ENCODE measurements at regions not wholly inside any gene's neighbourhood (a gene's known extent, or its start where the extent isn't known, plus 50 kb on each side); places are given as distances from the start of the nearest gene placed in this dataset.

DNA sequence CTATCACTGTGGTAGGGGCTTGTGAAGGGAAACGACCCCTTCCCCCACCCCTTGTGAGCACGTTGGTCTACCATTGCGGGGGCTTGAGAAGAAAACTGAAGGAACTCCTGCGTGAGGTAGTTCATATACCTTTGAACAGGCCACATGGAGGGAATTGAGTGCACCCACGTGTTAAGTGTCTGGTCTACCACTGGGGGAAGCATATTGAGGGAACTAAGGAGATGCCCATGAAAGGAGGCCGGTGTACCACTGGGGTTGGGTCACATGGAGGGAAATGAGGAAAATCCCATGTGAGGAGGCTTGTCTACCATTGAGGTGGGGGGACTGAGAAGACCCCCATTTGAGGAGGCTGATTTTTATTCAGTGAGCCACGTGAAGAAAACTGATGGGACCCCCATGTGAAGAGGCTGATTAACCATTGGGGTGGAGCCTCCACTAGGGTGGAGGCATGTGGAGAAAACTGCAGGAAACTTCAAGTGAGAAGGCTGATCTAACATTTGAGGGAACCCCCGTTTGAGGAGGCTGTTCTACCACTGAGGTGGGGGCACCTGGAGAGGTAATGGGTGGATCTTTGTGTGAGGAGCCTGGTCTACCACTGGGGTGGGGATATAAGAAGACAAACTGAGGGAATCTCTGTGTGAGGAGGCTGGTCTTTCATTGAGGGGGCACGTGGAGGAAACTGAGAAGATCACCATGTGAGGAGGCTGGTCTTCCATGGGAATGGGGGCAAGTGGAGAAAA is 163.2 kb downstream of the FBLN2 start:
- DNase-seq (ENCODE audit: low spot score in 2 of 2) (peak in 1 of 2 donors; percentile 7), ATAC-seq (replicated peaks; ENCODE audit: extremely low read depth, poor library complexity, severe bottlenecking) (no peak)
- Mint-ChIP-seq H3K4me3 (no peak overlapping the region), H3K9me3 (peaks cover 21% of the 10 kb centered on the region), H3K36me3 (ENCODE audit: insufficient read depth) (peaks cover 5% of the 10 kb centered on the region), H3K4me1 (no peaks in the 10 kb centered on the region), H3K27ac (ENCODE audit: low read depth) (no peak overlapping the region), H3K27me3 (peaks cover 72% of the 10 kb centered on the region)

DNA sequence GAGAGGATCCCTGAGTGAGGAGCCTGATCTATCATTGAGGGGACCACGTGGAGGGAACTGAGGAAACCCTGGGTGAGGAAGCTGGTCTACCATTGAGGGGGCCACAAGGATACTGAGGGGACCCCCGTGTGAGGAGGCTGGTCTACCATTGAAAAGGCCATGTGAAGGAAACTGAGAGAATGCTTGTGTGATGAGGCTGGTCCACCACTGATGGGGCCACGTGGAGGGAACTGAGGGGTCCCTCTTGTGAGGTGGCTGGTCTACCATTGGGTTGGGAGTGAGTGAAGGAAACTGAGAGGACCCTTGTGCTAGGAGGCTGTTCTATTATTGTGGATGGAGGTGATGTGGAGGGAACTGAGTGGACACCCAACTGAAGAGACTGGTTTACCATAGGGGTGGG is 161.3 kb downstream of the FBLN2 start:
- peaks cover 5% of the 10 kb centered on the region for H3K36me3 Mint-ChIP-seq (ENCODE audit: insufficient read depth)
- peak in 1 of 2 donors; percentile 4 for DNase-seq (ENCODE audit: low spot score in 2 of 2)
- H3K9me3 Mint-ChIP-seq, result peaks cover 21% of the 10 kb centered on the region
- no peaks in the 10 kb centered on the region for H3K4me1 Mint-ChIP-seq
- peaks cover 91% of the 10 kb centered on the region for H3K27me3 Mint-ChIP-seq
- ATAC-seq (replicated peaks; ENCODE audit: extremely low read depth, poor library complexity, severe bottlenecking), result no peak
- H3K4me3 Mint-ChIP-seq, result no peak overlapping the region
- H3K27ac Mint-ChIP-seq (ENCODE audit: low read depth), result no peak overlapping the region

DNA sequence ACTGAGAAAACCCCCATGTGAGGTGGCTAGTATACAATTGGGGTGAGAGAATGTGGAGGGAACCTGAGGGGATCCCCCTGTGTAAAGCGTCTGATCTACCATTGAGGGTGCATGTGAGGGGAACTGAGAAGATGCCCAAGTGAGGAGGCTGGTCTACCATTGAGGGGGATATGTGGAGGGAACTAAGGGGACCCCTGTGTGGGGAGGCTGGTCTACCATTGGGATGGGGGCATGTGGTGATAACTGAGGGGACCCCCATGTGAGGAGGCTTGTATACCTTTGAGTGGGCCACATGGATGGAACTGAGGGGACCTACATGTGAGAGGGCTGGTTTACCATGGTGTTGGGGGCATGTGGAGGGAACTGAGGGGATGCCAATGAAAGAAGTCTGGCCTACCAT is 160.8 kb downstream of the FBLN2 start:
- ATAC-seq (replicated peaks; ENCODE audit: extremely low read depth, poor library complexity, severe bottlenecking), result no peak
- H3K27ac Mint-ChIP-seq (ENCODE audit: low read depth), result no peak overlapping the region

DNA sequence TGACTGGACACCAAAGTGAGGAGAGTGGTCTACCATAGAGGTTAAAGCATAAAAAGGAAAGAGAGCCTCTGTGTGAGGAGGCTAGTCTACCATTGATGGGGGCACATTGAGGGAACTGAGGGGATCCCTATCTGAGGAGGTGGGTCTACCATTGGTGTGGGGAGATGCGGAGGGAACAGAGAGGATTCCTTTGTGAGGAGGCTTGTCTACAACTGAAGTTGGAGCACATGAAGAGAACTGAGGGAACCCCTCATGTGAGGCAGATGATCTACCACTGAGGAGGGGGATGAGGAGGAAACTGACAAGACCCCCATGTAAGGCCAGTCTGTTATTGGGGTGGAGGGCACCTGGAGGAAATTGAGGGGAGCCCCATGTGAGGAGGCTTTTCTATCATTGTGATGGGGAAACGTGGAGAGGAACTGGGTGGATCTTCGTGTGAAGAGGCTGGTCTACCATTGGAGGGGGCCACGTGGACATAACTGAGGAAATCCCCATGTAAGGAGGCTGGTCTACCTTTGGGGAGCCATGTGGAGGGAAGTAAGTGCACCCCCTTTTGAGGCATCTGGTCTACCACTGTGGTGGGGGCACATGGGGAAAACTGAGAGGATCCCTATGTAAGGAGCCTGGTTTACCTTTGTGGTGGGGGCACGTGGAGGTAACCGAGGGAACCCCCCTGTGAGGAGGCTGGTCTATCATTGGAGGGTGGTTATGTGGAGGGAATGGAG is 160.1 kb downstream of the FBLN2 start:
- ATAC-seq (replicated peaks; ENCODE audit: extremely low read depth, poor library complexity, severe bottlenecking), result no peak

More for the DNA sequence above, 160.8 kb downstream of the FBLN2 start:
- Mint-ChIP-seq H3K4me1 (no peaks in the 10 kb centered on the region), H3K9me3 (peaks cover 20% of the 10 kb centered on the region), H3K4me3 (no peak overlapping the region), H3K36me3 (ENCODE audit: insufficient read depth) (peaks cover 5% of the 10 kb centered on the region), H3K27me3 (peaks cover 96% of the 10 kb centered on the region)
- peak; percentile 4 for DNase-seq (ENCODE audit: low spot score in 2 of 2)

DNA sequence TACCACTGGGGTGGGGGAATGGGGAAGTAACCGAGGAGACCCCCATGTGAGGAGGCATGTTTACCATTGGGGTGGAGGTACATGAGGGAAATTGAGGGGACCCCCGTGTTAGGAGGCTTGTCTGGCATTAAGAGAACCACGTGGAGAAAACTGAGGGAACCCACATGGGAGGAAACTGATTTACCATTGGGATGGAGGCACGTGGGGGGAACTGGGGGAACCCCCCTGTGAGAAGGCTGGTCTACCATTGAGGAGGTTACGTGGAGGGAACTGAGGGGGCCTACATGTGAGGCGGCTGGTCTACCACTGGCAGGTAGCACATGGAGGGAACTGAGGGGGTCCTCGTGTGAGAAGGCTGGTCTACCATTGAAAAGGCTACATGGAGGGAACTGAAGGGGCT is 159.4 kb downstream of the FBLN2 start:
- peak; percentile 2 to 7 for DNase-seq (ENCODE audit: low spot score in 2 of 2)
- no peak for ATAC-seq (replicated peaks; ENCODE audit: extremely low read depth, poor library complexity, severe bottlenecking)
- peaks cover 100% of the 10 kb centered on the region for H3K27me3 Mint-ChIP-seq
- H3K9me3 Mint-ChIP-seq, result peaks cover 6% of the 10 kb centered on the region
- H3K27ac Mint-ChIP-seq (ENCODE audit: low read depth), result no peak overlapping the region
- H3K4me3 Mint-ChIP-seq, result no peak overlapping the region
- H3K4me1 Mint-ChIP-seq, result no peaks in the 10 kb centered on the region
- peaks cover 4% of the 10 kb centered on the region for H3K36me3 Mint-ChIP-seq (ENCODE audit: insufficient read depth)

More for the DNA sequence above, 160.1 kb downstream of the FBLN2 start:
- Mint-ChIP-seq H3K9me3 (peaks cover 14% of the 10 kb centered on the region), H3K36me3 (ENCODE audit: insufficient read depth) (peaks cover 5% of the 10 kb centered on the region), H3K4me3 (no peak overlapping the region), H3K27ac (ENCODE audit: low read depth) (no peak overlapping the region), H3K4me1 (no peaks in the 10 kb centered on the region), H3K27me3 (peaks cover 100% of the 10 kb centered on the region)
- peak in 1 of 2 donors; percentile 6 for DNase-seq (ENCODE audit: low spot score in 2 of 2)

DNA sequence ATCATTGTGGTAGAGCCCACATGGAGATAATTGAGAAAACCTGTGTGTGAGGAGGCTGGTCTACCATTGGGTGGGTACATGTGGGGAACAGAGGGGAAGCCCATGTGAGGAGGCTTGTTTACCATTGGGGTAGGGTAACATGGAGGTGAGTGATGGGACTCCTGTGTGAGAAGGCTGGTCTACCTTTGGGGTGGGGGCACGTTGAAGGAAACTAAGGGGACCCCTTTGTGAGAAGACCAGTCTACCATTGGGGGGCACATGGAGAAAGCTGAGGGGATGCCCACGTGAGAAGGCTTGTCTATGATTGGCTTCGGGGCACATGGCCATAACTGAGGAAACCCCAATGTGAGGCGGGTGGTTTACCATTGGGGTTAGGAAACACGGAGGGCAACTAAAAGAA is 158.5 kb downstream of the FBLN2 start:
- peaks cover 100% of the 10 kb centered on the region for H3K27me3 Mint-ChIP-seq
- H3K9me3 Mint-ChIP-seq, result peaks cover 10% of the 10 kb centered on the region
- no peaks in the 10 kb centered on the region for H3K4me1 Mint-ChIP-seq
- H3K36me3 Mint-ChIP-seq (ENCODE audit: insufficient read depth), result peaks cover 4% of the 10 kb centered on the region
- H3K4me3 Mint-ChIP-seq, result no peak overlapping the region
- peak; percentile 5 to 11 for DNase-seq (ENCODE audit: low spot score in 2 of 2)
- no peak overlapping the region for H3K27ac Mint-ChIP-seq (ENCODE audit: low read depth)
- ATAC-seq (replicated peaks; ENCODE audit: extremely low read depth, poor library complexity, severe bottlenecking), result no peak

DNA sequence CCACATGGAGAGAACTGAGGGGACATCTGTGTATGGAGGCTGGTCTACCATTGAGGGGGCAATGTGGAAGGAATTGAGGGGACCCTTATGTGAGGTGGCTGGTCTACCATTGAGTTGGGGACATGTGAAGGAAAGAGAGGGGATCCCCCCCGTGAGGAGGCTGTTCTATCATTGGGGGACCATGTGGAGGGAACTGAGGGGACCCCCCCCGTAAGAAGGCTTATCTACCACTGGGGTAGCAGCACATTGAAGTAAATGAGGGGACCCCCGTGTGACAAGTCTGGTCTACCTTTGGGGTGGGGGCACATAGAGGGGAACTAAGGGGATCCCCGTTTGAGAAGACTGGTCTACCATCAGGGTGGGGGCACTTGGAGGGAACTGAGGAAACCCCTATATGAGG is 158.0 kb downstream of the FBLN2 start:
- peaks cover 100% of the 10 kb centered on the region for H3K27me3 Mint-ChIP-seq

DNA sequence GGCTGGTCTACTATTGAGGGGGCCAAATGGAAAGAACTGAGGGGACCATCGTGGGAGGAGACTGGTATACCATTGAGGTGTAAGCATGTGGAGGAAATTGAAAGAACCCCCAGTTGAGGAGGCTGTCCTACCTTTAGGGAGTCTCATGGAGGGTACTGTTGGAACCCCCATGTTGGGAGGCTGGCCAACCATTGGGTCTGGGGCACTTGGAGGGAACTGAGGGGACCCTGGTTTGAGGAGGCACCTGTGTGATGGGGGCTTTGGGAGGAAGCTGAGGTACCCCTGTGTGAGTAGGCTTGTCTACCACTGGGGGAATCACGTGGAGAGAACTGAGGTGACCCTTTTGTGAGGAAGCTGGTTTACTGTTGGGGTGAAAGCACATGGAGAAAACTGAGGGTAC is 157.5 kb downstream of the FBLN2 start:
- no peak overlapping the region for H3K27ac Mint-ChIP-seq (ENCODE audit: low read depth)
- no peak overlapping the region for H3K4me3 Mint-ChIP-seq
- H3K9me3 Mint-ChIP-seq, result peaks cover 10% of the 10 kb centered on the region
- no peaks in the 10 kb centered on the region for H3K4me1 Mint-ChIP-seq
- H3K27me3 Mint-ChIP-seq, result peaks cover 100% of the 10 kb centered on the region
- ATAC-seq (replicated peaks; ENCODE audit: extremely low read depth, poor library complexity, severe bottlenecking), result no peak
- H3K36me3 Mint-ChIP-seq (ENCODE audit: insufficient read depth), result peaks cover 2% of the 10 kb centered on the region
- DNase-seq (ENCODE audit: low spot score in 2 of 2), result peak in 1 of 2 donors; percentile 3

More for the DNA sequence above, 158.0 kb downstream of the FBLN2 start:
- Mint-ChIP-seq H3K4me1 (no peaks in the 10 kb centered on the region), H3K36me3 (ENCODE audit: insufficient read depth) (peaks cover 4% of the 10 kb centered on the region), H3K4me3 (no peak overlapping the region), H3K9me3 (peaks cover 10% of the 10 kb centered on the region), H3K27ac (ENCODE audit: low read depth) (no peak overlapping the region)
- ATAC-seq (replicated peaks; ENCODE audit: extremely low read depth, poor library complexity, severe bottlenecking) (no peak), DNase-seq (ENCODE audit: low spot score in 2 of 2) (peak in 1 of 2 donors; percentile 3)

DNA sequence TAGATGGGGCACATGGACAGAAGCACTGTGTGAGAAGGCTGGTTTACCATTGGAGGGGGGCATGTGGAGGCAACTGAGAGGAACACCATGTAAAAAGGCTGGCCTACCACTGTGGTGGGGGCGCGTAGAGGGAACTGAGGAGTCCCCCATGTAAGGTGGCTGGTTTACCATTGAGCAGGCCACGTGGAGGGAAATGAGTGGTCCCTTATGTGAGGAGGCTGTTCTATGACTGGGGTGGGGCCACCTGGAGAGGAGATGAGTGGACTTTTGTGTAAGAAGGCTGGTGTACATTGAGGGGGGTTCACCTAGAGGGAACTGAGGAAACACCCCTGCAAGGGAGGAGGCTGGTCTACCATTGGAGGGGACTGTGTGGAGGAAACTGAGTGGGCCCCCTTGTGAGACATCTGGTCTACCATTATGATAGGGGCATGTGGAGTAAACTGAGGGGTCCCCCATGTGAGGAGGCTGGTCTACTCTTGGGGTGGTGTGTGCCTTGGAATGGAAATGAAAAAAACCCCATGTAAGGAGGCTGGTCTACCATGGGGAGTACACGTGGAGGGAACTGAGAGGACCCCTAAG is 156.9 kb downstream of the FBLN2 start:
- Mint-ChIP-seq H3K36me3 (ENCODE audit: insufficient read depth) (peaks cover 2% of the 10 kb centered on the region), H3K4me1 (no peaks in the 10 kb centered on the region)

DNA sequence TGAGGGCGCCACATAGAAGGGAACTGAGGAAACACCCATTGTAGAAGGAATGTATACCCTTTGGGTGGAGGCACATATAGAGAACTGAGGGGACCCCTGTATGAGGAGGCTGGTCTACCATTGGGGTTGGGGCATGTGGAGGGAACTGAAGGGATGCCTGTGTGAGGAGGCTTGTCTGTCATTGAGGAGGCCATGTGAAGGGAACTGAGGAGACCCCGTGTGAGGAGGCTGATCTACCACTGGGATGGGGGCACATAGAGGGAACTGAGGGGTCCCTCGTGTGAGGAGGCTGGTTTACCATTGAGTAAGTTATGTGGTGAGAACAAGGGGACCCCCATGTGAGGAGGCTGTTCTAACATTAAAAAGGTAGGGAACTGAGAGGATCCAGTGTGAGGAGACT is 156.1 kb downstream of the FBLN2 start:
- H3K9me3 Mint-ChIP-seq, result peaks cover 10% of the 10 kb centered on the region
- ATAC-seq (replicated peaks; ENCODE audit: extremely low read depth, poor library complexity, severe bottlenecking) (no peak), DNase-seq (ENCODE audit: low spot score in 2 of 2) (no peak)
- H3K4me3 Mint-ChIP-seq, result no peak overlapping the region
- peaks cover 2% of the 10 kb centered on the region for H3K36me3 Mint-ChIP-seq (ENCODE audit: insufficient read depth)
- no peaks in the 10 kb centered on the region for H3K4me1 Mint-ChIP-seq
- no peak overlapping the region for H3K27ac Mint-ChIP-seq (ENCODE audit: low read depth)
- H3K27me3 Mint-ChIP-seq, result peaks cover 89% of the 10 kb centered on the region

More for the DNA sequence above, 156.9 kb downstream of the FBLN2 start:
- no peak for ATAC-seq (replicated peaks; ENCODE audit: extremely low read depth, poor library complexity, severe bottlenecking)
- DNase-seq (ENCODE audit: low spot score in 2 of 2), result peak in 1 of 2 donors; percentile 6
- H3K4me3 Mint-ChIP-seq, result no peak overlapping the region
- peaks cover 97% of the 10 kb centered on the region for H3K27me3 Mint-ChIP-seq
- H3K9me3 Mint-ChIP-seq, result peaks cover 10% of the 10 kb centered on the region
- H3K27ac Mint-ChIP-seq (ENCODE audit: low read depth), result no peak overlapping the region

DNA sequence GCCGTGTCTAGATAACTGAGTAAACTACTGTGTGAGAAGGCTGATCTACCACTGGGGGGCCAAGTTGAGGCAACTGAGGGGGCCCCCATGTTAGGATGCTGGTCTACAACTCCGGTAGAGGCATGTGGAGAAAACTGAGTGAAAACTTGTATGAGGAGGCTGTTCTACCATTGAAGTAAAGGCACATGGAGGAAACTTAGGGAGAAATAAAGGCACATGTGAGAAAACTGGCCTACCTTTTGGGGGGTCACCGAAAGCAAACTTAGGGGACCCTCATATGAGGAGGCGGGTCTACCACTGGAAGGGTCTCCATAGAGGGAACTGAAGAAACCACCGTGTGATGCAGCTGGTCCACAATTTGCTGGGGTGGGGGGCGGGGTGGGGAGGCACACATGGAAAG is 155.2 kb downstream of the FBLN2 start:
- H3K4me3 Mint-ChIP-seq, result no peak overlapping the region
- H3K36me3 Mint-ChIP-seq (ENCODE audit: insufficient read depth), result peaks cover 5% of the 10 kb centered on the region
- H3K27me3 Mint-ChIP-seq, result peaks cover 85% of the 10 kb centered on the region
- no peak overlapping the region for H3K27ac Mint-ChIP-seq (ENCODE audit: low read depth)
- ATAC-seq (replicated peaks; ENCODE audit: extremely low read depth, poor library complexity, severe bottlenecking) (no peak), DNase-seq (ENCODE audit: low spot score in 2 of 2) (no peak)
- peaks cover 10% of the 10 kb centered on the region for H3K9me3 Mint-ChIP-seq
- H3K4me1 Mint-ChIP-seq, result no peaks in the 10 kb centered on the region

DNA sequence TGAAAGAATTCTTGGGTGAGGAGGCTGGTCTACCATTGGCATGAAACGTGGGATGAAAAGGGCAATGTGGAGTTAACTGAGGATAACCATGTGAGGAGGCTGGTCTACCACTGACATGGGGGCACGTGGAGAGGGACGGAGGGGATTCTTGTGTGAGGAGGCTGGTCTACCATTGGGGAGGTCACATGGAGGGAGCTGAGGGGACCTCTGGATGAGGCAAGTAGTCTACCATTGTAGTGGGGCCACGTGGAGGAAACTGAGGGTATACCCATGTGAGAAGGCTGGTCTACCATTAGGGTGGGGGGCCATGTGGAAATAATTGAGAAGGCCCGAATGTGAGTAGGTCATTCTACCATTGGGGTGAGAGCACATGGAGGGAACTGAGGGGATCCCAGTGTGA is 154.1 kb downstream of the FBLN2 start:
- ATAC-seq (replicated peaks; ENCODE audit: extremely low read depth, poor library complexity, severe bottlenecking), result no peak
- peaks cover 83% of the 10 kb centered on the region for H3K27me3 Mint-ChIP-seq
- H3K4me3 Mint-ChIP-seq, result no peak overlapping the region
- H3K36me3 Mint-ChIP-seq (ENCODE audit: insufficient read depth), result peaks cover 5% of the 10 kb centered on the region
- DNase-seq (ENCODE audit: low spot score in 2 of 2), result no peak
- H3K4me1 Mint-ChIP-seq, result no peaks in the 10 kb centered on the region
- peaks cover 5% of the 10 kb centered on the region for H3K9me3 Mint-ChIP-seq
- no peak overlapping the region for H3K27ac Mint-ChIP-seq (ENCODE audit: low read depth)

All from central memory CD8-positive, alpha-beta T cell (primary cell).